ENCODE measurements at regions not wholly inside any gene's neighbourhood (a gene's known extent, or its start where the extent isn't known, plus 50 kb on each side); places are given as distances from the start of the nearest gene placed in this dataset.
A peak's percentile ranks its signal among the peaks of the same experiment; 100 is the strongest.

DNA sequence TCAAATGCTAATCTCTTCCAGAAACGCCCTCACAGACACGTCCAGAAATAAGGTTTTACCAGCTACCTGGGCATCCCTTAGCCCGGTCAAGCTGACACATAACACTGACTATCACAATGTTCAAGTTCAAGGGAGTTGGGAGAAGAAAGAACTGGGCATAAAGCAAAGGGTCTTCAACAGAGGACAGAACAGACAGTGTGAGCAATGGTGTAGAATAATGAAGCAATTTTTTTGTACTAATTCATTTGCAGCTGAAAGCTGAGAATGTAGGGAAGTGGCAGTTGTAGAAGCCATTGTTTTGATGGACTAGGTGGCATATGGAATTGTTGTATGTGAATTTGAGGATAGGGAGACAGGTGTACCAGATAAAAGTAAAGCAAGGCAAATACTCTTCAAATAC is 58.1 kb upstream of the WDFY2 start:
- no peak for ATAC-seq (ENCODE audit: low read depth in 2 of 2)
- H3K9me3 ChIP-seq (ENCODE audit: control insufficient read depth in 2 of 2, low read length in 2 of 2), result no peaks in the 10 kb centered on the region
- peaks cover 9% of the 10 kb centered on the region for H3K4me1 ChIP-seq (ENCODE audit: control insufficient read depth, insufficient read depth, low read length, poor library complexity, severe bottlenecking)
- peaks cover 0 to 5% (median 2%) of the 10 kb centered on the region in 4 donors for H3K4me1 Mint-ChIP-seq
- H3K4me3 ChIP-seq (ENCODE audit: low read depth, low read length), result no peak overlapping the region
- no peaks in the 10 kb centered on the region for H3K27me3 ChIP-seq (ENCODE audit: control insufficient read depth, insufficient read depth, low read length)
- peaks cover 0 to 9% (median 3%) of the 10 kb centered on the region in 7 donors for H3K9me3 Mint-ChIP-seq
- no peaks in the 10 kb centered on the region for H3K36me3 ChIP-seq (ENCODE audit: control insufficient read depth, insufficient read depth, low read length)
- peaks cover 4% of the 10 kb centered on the region for H3K27me3 Mint-ChIP-seq
- no peak overlapping the region for H3K27ac Mint-ChIP-seq
- H3K27ac ChIP-seq (ENCODE audit: insufficient read depth, low read length, poor library complexity, severe bottlenecking), result no peak overlapping the region
- peaks cover 15% of the 10 kb centered on the region for H3K36me3 Mint-ChIP-seq
- no peak overlapping the region for H3K4me3 Mint-ChIP-seq
- no peak for DNase-seq

GRCh38 chr13:51532736-51533197 is 51.5 kb upstream of the WDFY2 start:
- Histone ChIP-seq H3K36me3 (ENCODE audit: control insufficient read depth, insufficient read depth, low read length) (no peaks in the 10 kb centered on the region), H3K27ac (ENCODE audit: insufficient read depth, low read length, poor library complexity, severe bottlenecking) (no peak overlapping the region), H3K4me1 (ENCODE audit: control insufficient read depth, insufficient read depth, low read length, poor library complexity, severe bottlenecking) (peaks cover 18% of the 10 kb centered on the region), H3K27me3 (ENCODE audit: control insufficient read depth, insufficient read depth, low read length) (no peaks in the 10 kb centered on the region), H3K9me3 (ENCODE audit: control insufficient read depth in 2 of 2, low read length in 2 of 2) (no peaks in the 10 kb centered on the region), H3K4me3 (ENCODE audit: low read depth, low read length) (no peak overlapping the region)
- DNase-seq (peak in 1 of 3 donors; percentile 16), ATAC-seq (ENCODE audit: low read depth in 2 of 2) (no peak)
- Mint-ChIP-seq H3K4me3 (no peak overlapping the region), H3K4me1 (peaks cover 16 to 37% (median 21%) of the 10 kb centered on the region in 4 donors), H3K36me3 (peaks cover 11% of the 10 kb centered on the region), H3K27ac (peak overlapping the region in 1 of 3 donors; percentile 52), H3K9me3 (peaks cover 0 to 12% (median 1%) of the 10 kb centered on the region in 7 donors), H3K27me3 (peaks cover 4% of the 10 kb centered on the region)

DNA sequence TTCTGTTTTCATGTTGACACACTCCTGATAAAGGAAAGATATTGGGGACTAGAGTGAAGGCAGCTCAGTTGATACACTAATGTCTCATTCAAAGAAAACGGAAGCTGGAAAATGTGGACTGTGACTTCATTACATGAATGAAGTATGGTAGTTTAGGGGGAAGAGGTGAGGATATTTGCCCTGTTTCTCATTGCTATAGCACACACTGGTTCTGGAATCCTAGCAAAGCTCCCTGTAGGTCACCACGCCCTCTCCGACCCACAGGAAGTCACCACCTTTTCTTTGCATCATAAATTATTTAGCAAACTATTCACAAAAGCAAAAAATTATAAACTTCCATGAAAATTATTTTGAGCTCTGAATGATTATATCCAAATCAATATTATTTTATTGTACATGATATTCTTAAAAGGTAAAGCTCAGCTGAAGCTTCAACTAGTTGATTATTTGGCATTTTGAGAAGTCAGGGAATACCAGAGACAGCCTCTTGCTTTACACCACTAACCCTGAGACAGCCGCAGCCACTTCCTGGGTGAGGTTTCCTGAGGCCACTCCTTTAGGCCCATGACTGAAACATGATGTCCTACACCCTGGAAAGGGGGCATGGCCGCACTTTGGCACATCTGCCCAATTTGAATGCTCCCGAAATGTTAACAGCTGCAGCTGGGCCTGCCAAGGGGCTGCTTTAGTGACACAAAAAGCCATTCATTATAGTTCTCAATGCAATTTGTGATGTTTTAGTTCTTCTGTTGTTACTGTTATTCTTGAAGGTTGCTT is 50.0 kb upstream of the WDFY2 start:
- H3K27ac Mint-ChIP-seq, result peak overlapping the region; percentile 32 to 84 (median 55)
- peaks cover 7% of the 10 kb centered on the region for H3K36me3 Mint-ChIP-seq
- peak; percentile 48 to 50 for ATAC-seq (ENCODE audit: low read depth in 2 of 2)
- Histone ChIP-seq H3K9me3 (ENCODE audit: control insufficient read depth in 2 of 2, low read length in 2 of 2) (no peaks in the 10 kb centered on the region), H3K4me3 (ENCODE audit: low read depth, low read length) (peak overlapping the region; percentile 39), H3K4me1 (ENCODE audit: control insufficient read depth, insufficient read depth, low read length, poor library complexity, severe bottlenecking) (peaks cover 18% of the 10 kb centered on the region), H3K27ac (ENCODE audit: insufficient read depth, low read length, poor library complexity, severe bottlenecking) (no peak overlapping the region), H3K36me3 (ENCODE audit: control insufficient read depth, insufficient read depth, low read length) (no peaks in the 10 kb centered on the region), H3K27me3 (ENCODE audit: control insufficient read depth, insufficient read depth, low read length) (no peaks in the 10 kb centered on the region)
- peak in 1 of 3 donors; percentile 68 for DNase-seq
- H3K4me1 Mint-ChIP-seq, result peaks cover 13 to 37% (median 21%) of the 10 kb centered on the region in 4 donors
- peak overlapping the region in 2 of 4 donors; percentile 39 to 61 for H3K4me3 Mint-ChIP-seq
- peaks cover under 1% of the 10 kb centered on the region for H3K27me3 Mint-ChIP-seq
- H3K9me3 Mint-ChIP-seq, result peaks cover 0 to 10% (median 1%) of the 10 kb centered on the region in 7 donors

Data from CD4-positive, CD25-positive, alpha-beta regulatory T cell (primary cell).